UCSD-AML1 (cell line): ENCODE measurements at regions not wholly inside any gene's neighbourhood (a gene's known extent, or its start where the extent isn't known, plus 50 kb on each side); places are given as distances from the start of the nearest gene placed in this dataset.

ENCODE experiments used
- DNase-seq: peaks from one replicate; lab custom pipeline; 2025; ENCODE audit not compliant: unreplicated experiment; lab: John Stamatoyannopoulos, UW

DNA sequence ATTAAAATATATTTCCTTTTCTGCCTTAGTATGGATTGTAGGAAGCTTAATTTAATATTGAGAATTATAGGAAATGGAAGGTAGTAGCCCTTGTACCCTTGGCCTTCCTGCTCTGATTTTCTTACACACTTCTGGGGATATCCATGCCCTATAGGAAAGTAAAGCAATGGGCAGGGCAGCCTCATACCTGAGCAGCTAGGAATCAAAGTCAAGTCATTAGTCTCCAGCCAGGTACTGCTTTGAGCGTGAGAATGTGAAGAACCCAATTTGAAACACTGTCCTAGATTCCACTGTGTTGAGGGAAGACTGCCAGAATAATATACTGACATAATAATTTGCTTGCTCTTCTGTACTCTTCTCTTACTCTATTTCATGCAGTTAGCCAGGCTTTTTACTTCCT lies 51.0 kb upstream of the L3MBTL3 start:
- DNase-seq: no peak

DNA sequence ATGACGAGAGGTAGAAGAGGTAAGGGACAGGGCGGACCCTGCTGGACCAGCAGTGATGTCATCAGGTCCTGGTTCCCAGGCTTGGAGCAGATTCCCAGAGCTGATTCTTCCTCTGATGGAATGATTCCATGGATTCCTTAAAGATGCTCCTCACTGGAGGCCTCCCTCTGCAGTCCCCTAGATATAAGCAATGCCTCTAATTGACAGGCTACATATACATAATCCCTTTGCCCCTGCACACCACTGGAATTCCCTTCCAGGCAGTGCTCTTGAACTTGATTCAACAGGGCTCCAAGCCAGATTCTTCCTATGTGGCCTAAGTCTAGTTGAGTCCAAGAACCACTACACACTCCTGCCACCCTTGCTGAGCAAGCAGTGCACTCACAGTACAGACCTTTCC lies 52.3 kb upstream of the L3MBTL3 start:
- DNase-seq: no peak

DNA sequence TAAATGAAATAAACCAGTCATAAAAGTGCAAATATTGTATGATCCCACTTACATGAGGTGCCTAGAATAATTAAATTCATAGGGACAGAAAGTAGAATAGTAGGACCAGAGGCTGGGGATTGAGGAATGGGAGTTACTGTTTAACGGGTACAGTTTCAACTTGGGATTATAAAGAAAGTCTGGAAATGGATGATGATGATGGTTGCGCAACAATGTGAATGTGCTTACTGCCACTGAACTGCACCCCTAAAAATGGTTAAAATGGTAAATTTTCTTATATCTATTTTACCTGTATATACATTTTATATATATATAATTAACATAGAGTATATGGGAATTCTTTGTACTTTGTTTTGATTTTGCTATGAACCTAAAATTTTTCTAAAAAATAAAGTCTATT lies 53.3 kb upstream of the L3MBTL3 start:
- no peak for DNase-seq

DNA sequence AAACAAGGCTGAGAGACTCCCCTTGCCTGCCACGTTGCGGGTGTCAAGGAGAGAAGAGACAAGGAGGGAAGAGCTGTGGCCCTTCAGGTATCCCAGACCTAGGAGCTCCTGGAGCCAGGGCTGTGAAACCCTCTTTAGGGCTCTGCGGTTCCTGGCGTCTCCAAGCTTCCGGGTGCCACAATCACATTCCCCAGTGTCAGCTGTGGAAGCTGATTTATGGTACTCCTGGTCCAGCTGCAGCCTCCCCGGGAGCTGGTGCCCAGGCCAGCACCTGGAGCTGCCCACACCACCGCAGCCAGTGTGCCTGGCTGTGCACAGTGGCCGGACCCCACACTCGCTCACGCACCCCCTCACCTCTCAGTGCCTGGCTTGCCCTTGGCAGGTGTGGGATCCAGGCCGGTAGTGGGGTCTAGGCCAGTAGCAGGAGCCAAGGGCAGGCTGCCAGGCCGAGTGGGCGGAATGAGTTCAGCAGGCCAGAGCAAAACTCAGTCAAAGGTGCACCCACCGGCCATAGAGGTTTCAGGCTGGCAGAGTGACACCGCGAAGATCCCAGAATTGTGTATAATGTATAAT lies 58.9 kb upstream of the L3MBTL3 start:
- no peak for DNase-seq

DNA sequence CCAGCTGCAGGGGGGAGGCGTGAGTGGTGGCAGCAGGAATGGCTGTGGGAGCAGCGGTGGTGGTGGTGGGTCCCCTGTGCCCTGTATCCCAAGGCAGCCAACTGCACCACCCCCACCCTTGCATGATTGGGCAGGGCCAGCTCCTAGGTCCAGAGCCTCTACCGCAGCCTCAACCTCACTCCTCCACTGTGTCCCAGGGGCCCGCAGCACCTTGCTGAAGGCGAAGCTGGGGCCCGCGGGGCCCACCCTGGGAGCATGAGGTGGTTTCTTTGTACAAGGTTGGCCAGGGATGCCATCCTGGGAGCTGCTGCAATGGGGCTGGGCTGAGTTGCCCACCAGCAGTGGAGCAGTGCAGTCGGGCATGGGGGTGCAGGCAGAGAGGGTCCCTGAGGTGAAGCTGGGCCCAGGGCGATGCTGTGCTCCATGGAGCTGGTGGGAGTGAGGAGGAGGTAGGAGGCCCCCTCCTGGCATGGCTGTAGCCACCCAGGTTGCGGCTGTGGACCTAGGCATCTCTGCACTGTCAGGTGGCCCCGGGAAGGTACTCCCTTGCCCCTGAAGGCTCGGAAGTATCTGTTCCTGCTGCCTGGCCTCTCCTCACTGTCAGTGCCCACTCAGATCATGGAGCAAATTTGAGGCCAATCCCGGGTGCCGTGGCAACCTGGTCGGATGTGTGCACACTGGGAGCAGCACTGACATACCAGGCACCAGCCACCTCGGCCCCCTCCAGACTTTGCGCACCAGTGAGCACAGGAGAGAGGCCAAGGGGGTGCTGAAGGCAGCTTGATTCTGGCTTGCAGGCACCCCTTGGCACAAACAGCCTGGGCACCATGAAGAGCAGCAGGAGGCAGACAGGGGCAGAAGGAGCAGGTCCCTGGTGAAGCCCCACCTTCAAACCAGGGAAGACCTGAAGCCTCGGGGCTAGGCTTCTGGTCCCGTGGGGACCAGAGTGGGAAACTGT lies 60.2 kb upstream of the L3MBTL3 start:
- no peak for DNase-seq

DNA sequence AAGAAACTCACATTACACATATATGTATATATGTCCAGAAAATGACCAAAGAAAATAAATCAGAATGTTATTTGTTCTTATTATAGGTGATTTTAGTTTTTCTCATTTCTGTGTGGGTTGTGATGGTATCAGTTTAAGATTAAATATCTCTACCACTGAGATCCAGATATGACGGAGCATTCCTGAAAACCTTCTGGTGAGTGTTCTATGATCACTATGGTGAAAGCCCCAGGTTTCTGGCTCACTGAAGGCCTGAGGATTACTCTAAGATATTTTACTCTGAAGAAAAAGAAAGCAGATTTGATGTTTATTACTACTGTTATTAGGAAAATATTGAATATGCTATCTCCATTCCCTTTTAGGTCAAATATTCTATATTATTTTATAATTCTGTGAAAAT lies 62.8 kb upstream of the L3MBTL3 start:
- DNase-seq: no peak

DNA sequence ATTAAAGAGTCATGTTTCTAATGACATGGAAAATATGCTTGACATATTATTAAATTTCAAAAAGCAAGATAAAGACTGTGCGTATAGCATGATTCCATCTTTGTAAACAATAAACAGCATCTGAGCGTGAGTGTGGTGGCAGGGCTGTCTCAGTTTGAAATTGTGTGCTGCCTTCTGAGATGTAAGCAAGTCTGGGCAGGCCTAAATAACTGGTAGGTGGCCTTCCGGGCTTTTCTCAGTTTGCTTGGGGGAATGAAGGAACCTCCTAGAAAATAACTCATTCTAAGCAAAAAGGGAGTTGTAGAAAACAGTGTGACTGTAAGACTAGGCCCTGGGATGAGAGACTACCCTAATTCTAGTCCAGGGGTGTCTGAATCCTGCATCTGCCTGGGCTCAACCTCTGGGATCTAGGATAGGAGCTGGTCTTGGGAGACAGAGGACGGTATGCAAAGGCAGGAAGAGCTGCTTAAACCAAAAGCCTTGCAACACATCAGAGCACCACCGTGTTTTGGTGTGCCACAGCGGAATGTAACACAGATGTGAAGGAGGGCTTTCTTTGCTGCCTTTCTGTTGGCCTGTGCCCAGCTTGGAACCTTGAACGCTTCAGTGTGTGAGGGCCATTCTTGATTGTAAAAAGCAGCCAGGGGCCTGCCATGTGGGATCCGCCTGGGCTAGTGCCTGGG lies 63.5 kb upstream of the L3MBTL3 start:
- no peak for DNase-seq

DNA sequence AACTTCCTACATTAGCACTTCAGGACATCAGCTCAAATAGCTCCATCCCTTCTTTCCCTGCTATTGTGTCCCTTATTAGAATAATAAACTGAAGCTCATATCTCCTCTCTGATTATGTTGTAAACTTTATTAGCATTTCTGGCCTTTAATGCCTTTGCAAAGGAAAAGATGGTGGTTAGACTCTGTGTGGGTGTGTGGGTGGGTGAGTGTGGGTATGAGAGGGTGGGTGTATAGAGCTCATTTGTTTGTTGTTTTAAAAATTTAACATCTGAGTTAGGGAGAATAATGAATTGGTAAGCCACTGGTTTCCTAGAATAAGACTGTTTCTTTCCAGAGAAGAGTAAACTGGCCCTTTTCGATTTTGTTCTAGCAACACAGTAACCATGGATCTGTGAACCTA lies 70.6 kb upstream of the L3MBTL3 start:
- DNase-seq: no peak

DNA sequence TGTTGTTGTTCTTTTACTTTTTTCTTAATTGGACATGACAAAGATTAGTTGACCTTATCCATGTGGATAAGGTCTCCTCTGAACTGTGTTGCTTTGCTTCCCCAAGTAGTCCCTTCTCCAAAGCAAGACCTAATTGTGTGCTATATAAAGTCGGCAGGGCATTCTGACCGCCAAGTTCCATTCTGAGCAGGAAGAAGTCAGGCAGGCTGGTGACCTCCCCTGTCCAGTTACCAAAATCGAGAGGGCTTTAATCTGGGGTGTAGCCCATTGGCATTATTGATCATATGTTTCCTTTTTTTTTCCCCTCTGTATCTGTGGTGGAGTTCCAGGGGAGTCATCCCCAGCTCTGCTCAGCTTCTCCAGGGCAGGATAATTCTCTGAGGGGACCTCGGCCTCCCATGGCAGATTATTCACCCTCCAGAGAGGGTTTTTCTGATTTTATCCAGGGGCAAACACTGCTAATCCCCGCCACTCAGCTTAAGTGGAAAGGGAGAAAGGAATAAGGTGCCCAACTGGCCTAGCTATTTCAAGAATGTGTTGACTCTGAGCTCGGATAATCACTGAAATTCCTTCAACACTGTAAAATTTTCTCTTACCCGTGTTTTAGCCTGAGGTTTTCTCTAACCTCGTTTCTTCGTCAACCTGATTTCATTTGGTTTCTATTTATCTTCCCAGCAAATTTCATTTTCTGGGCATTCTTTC lies 71.8 kb upstream of the L3MBTL3 start:
- DNase-seq: no peak

DNA sequence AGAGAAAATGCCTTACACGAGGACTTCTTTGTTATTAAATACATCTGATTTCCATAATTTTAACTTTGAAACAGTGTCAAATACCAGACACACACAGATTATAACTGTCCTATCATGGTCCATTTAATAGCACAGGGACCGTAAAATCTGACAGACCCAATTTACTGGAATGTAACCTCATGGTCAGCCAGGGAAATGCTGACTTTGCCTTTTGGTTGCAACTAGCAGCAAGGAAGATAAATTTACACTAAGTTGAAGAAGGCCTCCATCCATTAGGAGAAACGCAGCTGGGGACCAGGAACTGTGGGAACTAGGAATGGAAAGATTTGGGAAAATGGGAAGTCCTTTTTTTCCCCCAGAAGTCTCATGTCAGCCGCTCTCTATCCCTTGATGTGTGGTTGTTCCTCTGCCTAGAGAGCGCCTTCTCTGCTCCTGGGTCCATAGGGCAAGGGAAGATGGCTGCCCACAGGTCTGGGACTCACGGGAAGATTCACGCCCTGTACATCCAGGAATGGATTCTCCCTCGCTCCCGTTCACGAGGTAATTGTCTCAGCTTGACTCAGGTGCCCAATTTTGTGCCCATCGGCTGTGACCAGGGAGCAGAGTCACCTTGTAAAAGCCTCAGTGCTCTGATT lies 74.6 kb upstream of the L3MBTL3 start:
- DNase-seq: no peak

DNA sequence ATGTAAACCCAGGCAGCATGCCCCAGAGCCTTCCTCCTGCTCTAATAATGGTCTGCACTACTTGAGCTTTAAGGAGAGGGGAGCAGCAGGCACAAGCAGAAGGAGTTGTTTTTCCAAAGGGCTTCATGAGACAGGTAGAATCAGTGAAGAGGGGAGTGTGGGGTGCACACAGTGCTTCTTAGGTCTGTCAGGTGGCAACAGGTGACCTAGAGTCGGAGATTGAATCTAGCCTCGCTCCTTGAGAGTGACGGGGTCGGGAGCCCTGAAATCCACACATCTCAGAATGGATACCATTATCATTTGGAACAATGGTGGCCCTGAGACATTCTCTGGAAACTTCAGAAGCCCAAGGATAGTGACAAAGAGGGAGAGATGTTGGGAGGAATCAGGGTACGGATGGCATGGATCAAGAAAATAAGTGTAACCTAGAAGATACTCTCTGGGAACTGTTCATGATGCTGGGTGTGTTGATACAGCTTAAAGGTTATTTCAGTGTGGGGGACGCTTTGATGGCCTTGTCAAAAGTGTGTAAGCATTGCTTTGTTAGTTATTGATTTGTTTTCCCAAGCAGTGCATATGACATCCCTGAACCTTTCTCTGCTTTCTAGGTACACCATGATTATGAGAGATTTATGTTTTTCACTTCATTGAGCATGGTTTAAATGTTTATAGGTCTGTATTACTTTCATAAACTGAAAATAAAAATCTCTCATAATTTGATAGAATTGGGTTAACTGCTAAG lies 77.8 kb upstream of the L3MBTL3 start:
- no peak for DNase-seq

DNA sequence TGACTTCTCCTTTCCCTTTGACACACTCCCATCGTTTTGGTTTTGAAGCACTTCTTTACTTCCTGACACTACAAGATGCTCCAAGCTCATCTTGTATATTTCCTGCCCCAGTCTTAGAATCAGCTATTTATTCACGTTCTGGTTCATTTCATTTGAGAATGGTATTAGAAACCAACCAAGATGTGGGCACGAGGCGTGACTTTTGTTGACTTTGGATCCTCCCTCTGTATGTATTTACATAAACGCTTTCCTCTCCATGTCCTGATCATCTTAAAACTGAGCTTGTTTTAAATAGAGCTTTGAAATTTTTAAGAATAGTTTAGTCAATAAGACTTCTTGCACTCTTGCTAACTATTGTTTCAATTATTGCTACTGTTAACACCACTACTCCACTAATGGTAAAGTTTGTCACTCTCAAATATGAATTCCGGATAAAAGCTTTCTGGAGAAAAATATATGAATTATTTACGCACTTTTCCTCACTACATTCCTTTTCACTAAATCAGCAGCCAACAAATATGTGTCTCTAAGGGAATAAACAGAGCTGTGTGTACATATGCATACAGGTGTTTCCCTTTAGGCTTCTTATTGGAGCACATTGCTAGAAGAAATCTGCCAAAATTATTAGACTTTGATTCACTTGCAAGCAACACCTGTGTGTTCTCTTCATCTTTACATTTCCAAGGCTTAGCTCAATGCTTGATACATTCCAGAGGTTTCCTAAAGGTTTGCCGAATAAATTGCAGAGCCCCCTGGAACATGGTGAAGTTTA lies 77.3 kb upstream of the TMEM244 start:
- DNase-seq: no peak

DNA sequence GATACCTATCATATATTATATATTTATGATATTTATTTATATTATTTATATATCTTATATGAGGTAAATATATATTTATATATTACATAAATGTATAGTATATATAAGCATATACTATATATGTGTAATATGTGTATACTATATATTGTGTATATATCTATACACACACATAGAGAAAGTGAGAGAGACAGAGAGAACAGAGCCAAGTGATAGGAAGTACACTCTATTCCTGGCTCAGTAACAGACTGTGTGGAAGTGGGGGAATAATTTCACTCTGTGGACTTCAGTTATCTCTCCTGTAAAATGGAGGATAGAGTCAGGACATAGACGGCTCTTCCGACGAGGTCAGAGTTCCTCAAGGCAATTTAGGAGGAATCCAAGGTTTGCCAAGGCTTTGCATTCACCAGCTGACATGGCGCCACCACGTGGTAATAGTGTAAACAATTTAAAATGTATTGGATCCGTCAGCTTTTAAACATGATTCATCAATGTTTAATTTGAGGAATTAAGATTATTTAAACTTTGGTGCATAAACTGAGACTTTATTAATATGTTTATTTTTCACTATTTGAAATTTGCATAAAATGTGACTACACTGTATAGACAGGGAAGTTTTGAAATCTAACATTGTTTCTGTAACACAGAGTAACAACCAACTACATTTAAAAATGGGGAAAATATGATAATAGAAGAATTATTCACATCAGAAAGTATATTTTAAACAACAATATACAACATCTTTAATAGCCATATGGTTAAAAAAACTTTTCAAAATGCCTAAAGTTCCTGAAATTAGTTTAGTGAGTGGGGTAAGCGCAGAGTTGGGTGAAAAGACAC lies 75.4 kb upstream of the TMEM244 start:
- DNase-seq: peak; percentile 21

DNA sequence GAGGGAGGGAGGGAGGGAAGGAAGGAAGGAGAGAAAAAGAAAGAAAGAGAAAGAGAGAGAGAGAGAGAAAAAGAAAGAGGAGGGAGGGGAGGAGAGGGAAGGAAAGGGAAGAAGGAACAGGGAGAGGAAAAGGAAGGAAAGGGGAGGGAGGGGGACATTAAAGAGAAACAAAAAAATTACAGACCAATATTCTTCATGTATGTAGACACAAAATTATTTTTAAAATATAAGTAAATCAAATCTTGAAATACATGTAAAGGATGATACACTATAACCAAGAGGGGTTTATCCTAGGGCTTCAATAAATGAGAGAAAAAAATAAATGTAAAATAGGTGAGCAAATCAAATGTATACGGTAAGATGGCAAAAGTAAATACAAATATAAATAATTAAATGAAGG lies 71.2 kb upstream of the TMEM244 start:
- DNase-seq: no peak

DNA sequence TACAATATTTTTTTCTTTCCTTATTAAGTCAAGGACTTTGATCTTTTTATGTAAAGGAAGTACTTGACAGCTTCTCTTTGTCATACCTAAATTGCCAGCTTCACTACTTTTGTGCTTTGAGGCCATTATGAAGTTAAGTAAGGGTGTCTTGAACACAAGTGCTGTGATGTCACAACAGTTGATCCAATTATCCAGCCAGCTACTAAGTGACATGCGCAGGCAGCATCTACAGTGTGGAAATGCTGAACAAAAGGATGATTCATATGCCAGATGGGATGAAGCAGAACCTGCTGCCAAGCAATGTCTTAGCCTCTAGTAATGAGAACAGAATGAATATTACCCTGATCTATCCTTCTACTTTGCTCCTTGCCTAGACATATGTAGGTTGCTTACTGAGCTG lies 68.3 kb upstream of the TMEM244 start:
- no peak for DNase-seq

DNA sequence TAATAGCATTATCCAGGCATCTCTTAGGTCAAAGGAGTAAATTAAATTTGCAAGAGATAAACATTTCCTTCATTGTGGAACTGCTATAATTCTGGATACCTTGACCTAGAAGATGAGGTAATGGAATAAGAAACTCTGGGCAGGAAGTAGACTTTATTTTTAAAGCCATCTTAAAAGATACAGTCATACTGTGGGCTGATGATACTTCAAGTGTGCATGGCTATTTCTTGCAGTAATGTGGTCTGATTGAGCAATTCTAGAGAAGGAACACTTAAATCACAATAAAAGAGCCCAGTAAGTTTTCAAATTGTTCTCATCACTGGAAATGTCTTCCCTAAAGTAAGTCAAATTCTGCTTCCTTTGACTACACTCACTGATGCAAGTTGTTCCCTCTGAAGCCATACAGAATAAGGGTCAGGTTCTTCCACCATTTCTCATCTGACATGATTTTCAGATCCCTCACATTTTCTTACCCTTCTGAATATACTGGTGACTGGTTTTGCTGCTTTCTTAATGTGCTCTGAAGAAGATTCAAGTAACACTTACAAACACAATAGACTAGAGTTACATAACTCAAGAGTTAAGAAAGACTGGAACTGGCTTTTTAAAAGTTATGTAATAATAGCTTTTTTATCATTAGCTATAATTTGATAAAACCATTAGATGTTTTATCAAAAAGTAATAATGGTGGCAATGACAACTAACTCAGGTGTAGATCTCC lies 62.6 kb upstream of the TMEM244 start:
- DNase-seq: no peak

DNA sequence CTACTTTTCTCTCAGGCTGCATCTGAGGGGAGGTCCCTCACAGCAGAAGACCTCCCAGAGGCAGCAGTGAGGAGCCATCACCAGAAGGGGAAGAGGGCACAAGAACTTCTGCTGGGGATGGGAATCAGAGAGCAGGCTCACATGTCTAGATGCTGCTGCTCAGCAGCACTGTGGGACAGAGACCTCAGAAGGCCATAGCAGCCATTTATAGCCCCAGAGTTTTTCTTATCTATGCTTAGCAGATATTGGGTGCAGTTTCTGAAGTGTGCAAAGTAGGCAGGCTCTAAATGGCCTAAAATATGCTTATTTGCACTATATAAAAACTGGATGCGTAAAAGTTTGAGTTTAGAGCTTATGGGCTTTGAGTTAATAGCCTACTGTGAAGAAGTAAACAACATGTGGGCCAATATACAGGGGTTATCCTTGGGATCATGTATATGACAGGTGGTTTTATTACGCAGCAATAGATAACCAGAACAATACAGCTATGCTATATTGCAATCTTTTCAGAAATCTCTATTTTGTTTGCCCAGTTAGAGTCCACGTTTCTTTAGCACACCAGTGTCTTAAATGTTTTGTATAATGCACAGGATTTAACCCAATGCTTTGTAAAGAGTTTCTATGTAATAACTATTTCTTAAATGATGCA lies 60.2 kb upstream of the TMEM244 start:
- DNase-seq: no peak
